ENCODE measurements at regions not wholly inside any gene's neighbourhood (a gene's known extent, or its start where the extent isn't known, plus 50 kb on each side); places are given as distances from the start of the nearest gene placed in this dataset.
"Not testable (repeated sequence)": the region's sequence is repeated elsewhere in the genome, so short reads cannot be mapped to it uniquely, and the experiment has no call there.

DNA sequence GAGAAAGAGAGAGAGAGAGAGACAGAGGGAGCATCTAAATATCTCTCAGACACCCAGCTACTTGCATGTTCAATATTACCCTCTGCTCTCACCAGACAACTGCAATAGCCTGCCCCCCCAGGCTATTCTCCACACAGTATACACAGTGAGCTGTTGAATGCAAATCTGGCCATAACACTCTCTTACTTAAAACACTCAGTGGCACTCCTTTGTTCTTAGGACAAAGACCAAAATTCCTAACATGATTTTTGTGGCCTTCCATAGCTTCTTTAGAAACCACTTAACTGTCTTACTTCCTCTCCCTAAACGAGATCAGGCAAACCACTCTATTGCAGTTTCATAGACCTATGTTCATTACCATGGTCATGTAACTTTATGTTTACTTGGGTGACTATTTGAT lies 903.6 kb upstream of the AUTS2 start:
- FAIRE-seq (no peak), DNase-seq (no peak)
- Histone ChIP-seq H3K27ac (ENCODE audit: low read depth in 1 of 3, low read length in 2 of 3) (no peak overlapping the region), H3K4me3 (ENCODE audit: low read depth in 1 of 3, low read length in 3 of 3) (no peak overlapping the region), H3K36me3 (ENCODE audit: control insufficient read depth in 3 of 3, insufficient read depth in 2 of 3, low read depth in 1 of 3, low read length in 3 of 3) (no peaks in the 10 kb centered on the region), H3K27me3 (ENCODE audit: control insufficient read depth in 3 of 3, insufficient read depth in 3 of 3, low read length in 3 of 3) (no peaks in the 10 kb centered on the region), H3K9me3 (ENCODE audit: control insufficient read depth in 2 of 2, insufficient read depth in 1 of 2, low read depth in 1 of 2, low read length in 1 of 2) (peaks cover 0 to 4% of the 10 kb centered on the region in 2 donors), H3K4me1 (ENCODE audit: control insufficient read depth in 3 of 3, insufficient read depth in 2 of 3, low read depth in 1 of 3, low read length in 2 of 3) (no peaks in the 10 kb centered on the region)
- 44 to 55% (median 55%) methylated on average over 1 of the region's 1 CpG for WGBS, 3 donors

DNA sequence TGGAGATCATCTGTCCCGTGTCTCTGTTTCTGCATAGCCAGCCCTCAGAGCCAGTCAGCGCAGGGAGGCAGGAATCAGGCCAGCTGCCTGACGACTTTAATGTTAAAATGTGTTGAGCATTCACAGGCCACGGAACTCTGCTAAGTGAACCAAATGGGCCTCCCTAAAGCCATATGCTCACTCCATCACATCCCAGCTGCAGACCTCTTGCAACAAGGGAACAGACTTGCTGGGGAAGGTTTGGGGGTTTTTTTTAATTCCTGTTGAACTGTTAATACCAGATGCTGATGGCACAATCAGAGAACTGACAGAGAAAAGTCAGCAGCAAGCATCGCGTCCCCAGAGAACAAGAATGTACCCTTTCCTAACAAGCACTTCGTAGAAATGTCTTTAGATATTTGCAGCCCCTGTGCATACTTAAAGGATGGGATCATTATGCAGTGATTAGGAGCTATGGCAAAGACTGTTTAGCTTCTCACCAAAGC lies 900.4 kb upstream of the AUTS2 start:
- H3K4me3 ChIP-seq (ENCODE audit: low read depth in 1 of 3, low read length in 3 of 3) = no peak overlapping the region

DNA sequence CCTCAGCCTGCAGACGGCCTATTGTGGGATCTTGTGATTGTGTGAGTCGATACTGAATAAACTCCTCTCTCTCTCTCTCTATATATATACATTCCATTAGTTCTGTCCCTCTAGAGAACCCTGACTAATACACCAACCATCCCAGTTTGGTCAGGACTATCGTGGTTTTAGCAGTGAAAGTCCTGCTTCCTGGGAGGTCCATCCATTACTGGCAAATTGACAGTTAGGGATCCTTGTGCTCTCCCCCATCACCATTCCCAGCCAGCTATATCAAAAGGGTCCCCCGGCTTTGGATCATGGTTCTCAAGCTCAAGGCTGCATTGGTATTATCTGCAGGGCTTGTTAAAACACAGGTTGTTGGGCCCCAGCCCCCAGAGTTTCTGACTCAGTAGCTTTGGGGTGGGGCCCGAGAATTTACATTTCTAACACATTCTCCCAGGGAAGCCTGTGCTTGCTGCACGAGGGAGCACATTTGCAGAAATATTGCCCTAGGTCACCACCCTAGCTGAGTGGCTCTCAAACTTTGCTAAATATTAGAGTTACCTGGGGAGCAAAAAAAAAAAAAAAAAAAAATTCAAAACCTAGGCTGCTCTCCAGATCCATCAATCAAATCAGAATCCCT lies 899.1 kb upstream of the AUTS2 start:
- Histone ChIP-seq H3K9me3 (ENCODE audit: control insufficient read depth in 2 of 2, insufficient read depth in 1 of 2, low read depth in 1 of 2, low read length in 1 of 2) (no peaks in the 10 kb centered on the region), H3K36me3 (ENCODE audit: control insufficient read depth in 3 of 3, insufficient read depth in 2 of 3, low read depth in 1 of 3, low read length in 3 of 3) (no peaks in the 10 kb centered on the region), H3K4me3 (ENCODE audit: low read depth in 1 of 3, low read length in 3 of 3) (no peak overlapping the region), H3K4me1 (ENCODE audit: control insufficient read depth in 3 of 3, insufficient read depth in 2 of 3, low read depth in 1 of 3, low read length in 2 of 3) (no peaks in the 10 kb centered on the region), H3K27me3 (ENCODE audit: control insufficient read depth in 3 of 3, insufficient read depth in 3 of 3, low read length in 3 of 3) (no peaks in the 10 kb centered on the region), H3K27ac (ENCODE audit: low read depth in 1 of 3, low read length in 2 of 3) (no peak overlapping the region)
- DNase-seq (no peak), FAIRE-seq (no peak)
- 71 to 80% (median 78%) methylated on average over 6 of the region's 6 CpGs for WGBS, 3 donors

More for the DNA sequence above, 900.4 kb upstream of the AUTS2 start:
- Histone ChIP-seq H3K27ac (ENCODE audit: low read depth in 1 of 3, low read length in 2 of 3) (no peak overlapping the region), H3K27me3 (ENCODE audit: control insufficient read depth in 3 of 3, insufficient read depth in 3 of 3, low read length in 3 of 3) (no peaks in the 10 kb centered on the region), H3K4me1 (ENCODE audit: control insufficient read depth in 3 of 3, insufficient read depth in 2 of 3, low read depth in 1 of 3, low read length in 2 of 3) (no peaks in the 10 kb centered on the region), H3K9me3 (ENCODE audit: control insufficient read depth in 2 of 2, insufficient read depth in 1 of 2, low read depth in 1 of 2, low read length in 1 of 2) (peaks cover 0 to 4% of the 10 kb centered on the region in 2 donors), H3K36me3 (ENCODE audit: control insufficient read depth in 3 of 3, insufficient read depth in 2 of 3, low read depth in 1 of 3, low read length in 3 of 3) (no peaks in the 10 kb centered on the region)
- no peak for FAIRE-seq
- DNase-seq = no peak
- 68 to 86% (median 84%) methylated on average over 7 of the region's 7 CpGs for WGBS, 3 donors

- DNase-seq (no peak), FAIRE-seq (no peak)
- Histone ChIP-seq H3K27ac (ENCODE audit: low read depth in 1 of 3, low read length in 2 of 3) (no peak overlapping the region), H3K9me3 (ENCODE audit: control insufficient read depth in 2 of 2, insufficient read depth in 1 of 2, low read depth in 1 of 2, low read length in 1 of 2) (no peaks in the 10 kb centered on the region), H3K4me3 (ENCODE audit: low read depth in 1 of 3, low read length in 3 of 3) (no peak overlapping the region), H3K36me3 (ENCODE audit: control insufficient read depth in 3 of 3, insufficient read depth in 2 of 3, low read depth in 1 of 3, low read length in 3 of 3) (no peaks in the 10 kb centered on the region), H3K27me3 (ENCODE audit: control insufficient read depth in 3 of 3, insufficient read depth in 3 of 3, low read length in 3 of 3) (no peaks in the 10 kb centered on the region), H3K4me1 (ENCODE audit: control insufficient read depth in 3 of 3, insufficient read depth in 2 of 3, low read depth in 1 of 3, low read length in 2 of 3) (no peaks in the 10 kb centered on the region)
- WGBS, 3 donors = 66 to 75% (median 67%) methylated on average over 3 of the region's 3 CpGs
Observed at GRCh38 chr7:68700414-68700813, 897.9 kb upstream of the AUTS2 start.

DNA sequence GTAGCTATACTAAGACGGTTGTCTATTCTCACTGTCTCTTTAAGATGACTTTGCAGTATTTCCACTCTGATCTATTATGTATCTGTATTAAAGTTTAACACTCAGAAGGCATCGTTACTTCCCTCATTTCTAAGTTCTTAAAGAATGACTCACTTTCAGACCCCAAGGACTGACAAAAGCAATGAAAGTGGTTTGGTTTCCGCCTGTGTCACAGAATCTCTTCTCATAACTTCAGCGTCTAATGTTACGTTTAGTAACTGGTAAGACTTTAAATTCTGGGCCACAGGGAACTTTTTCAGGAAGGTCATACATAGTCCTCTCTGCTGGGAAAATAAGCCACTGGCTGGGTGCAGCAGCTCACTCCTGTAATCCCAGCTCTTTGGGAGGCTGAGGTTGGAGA lies 892.0 kb upstream of the AUTS2 start:
- Histone ChIP-seq H3K9me3 (ENCODE audit: control insufficient read depth in 2 of 2, insufficient read depth in 1 of 2, low read depth in 1 of 2, low read length in 1 of 2) (peaks cover 0 to 4% of the 10 kb centered on the region in 2 donors), H3K4me3 (ENCODE audit: low read depth in 1 of 3, low read length in 3 of 3) (no peak overlapping the region), H3K27ac (ENCODE audit: low read depth in 1 of 3, low read length in 2 of 3) (no peak overlapping the region), H3K27me3 (ENCODE audit: control insufficient read depth in 3 of 3, insufficient read depth in 3 of 3, low read length in 3 of 3) (no peaks in the 10 kb centered on the region), H3K36me3 (ENCODE audit: control insufficient read depth in 3 of 3, insufficient read depth in 2 of 3, low read depth in 1 of 3, low read length in 3 of 3) (no peaks in the 10 kb centered on the region), H3K4me1 (ENCODE audit: control insufficient read depth in 3 of 3, insufficient read depth in 2 of 3, low read depth in 1 of 3, low read length in 2 of 3) (no peaks in the 10 kb centered on the region)
- FAIRE-seq (no peak), DNase-seq (no peak)
- WGBS, 3 donors = 65 to 73% (median 70%) methylated on average over 5 of the region's 5 CpGs

DNA sequence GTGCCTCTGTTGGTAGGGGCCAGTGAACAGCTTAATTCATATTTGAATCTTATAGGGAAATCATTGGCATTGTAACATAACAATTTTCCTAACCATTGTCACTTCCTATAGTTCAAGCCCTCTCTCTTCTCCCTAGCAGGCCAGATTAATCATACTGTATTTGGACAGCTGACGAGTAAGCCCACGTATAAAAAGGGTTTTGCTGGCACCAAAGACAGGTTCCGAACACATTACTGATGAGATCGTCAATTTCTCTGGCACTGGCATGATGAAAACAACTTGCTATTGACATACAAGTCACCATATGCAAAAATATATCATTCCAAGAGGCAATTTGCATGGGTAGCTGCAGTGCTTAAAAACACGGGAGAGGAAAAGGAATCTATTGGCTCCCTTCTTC lies 891.1 kb upstream of the AUTS2 start:
- Histone ChIP-seq H3K9me3 (ENCODE audit: control insufficient read depth in 2 of 2, insufficient read depth in 1 of 2, low read depth in 1 of 2, low read length in 1 of 2) (peaks cover 0 to 4% of the 10 kb centered on the region in 2 donors), H3K36me3 (ENCODE audit: control insufficient read depth in 3 of 3, insufficient read depth in 2 of 3, low read depth in 1 of 3, low read length in 3 of 3) (no peaks in the 10 kb centered on the region), H3K4me1 (ENCODE audit: control insufficient read depth in 3 of 3, insufficient read depth in 2 of 3, low read depth in 1 of 3, low read length in 2 of 3) (no peaks in the 10 kb centered on the region), H3K27me3 (ENCODE audit: control insufficient read depth in 3 of 3, insufficient read depth in 3 of 3, low read length in 3 of 3) (no peaks in the 10 kb centered on the region), H3K4me3 (ENCODE audit: low read depth in 1 of 3, low read length in 3 of 3) (no peak overlapping the region), H3K27ac (ENCODE audit: low read depth in 1 of 3, low read length in 2 of 3) (no peak overlapping the region)
- WGBS, 3 donors = 72 to 83% (median 75%) methylated on average over 5 of the region's 5 CpGs
- no peak for DNase-seq
- no peak for FAIRE-seq

- 77 to 89% (median 85%) methylated on average over 6 of the region's 6 CpGs for WGBS, 3 donors
- Histone ChIP-seq H3K4me1 (ENCODE audit: control insufficient read depth in 3 of 3, insufficient read depth in 2 of 3, low read depth in 1 of 3, low read length in 2 of 3) (no peaks in the 10 kb centered on the region), H3K9me3 (ENCODE audit: control insufficient read depth in 2 of 2, insufficient read depth in 1 of 2, low read depth in 1 of 2, low read length in 1 of 2) (peaks cover 0 to 4% of the 10 kb centered on the region in 2 donors), H3K27me3 (ENCODE audit: control insufficient read depth in 3 of 3, insufficient read depth in 3 of 3, low read length in 3 of 3) (no peaks in the 10 kb centered on the region), H3K4me3 (ENCODE audit: low read depth in 1 of 3, low read length in 3 of 3) (no peak overlapping the region), H3K27ac (ENCODE audit: low read depth in 1 of 3, low read length in 2 of 3) (no peak overlapping the region), H3K36me3 (ENCODE audit: control insufficient read depth in 3 of 3, insufficient read depth in 2 of 3, low read depth in 1 of 3, low read length in 3 of 3) (no peaks in the 10 kb centered on the region)
- FAIRE-seq = no peak
- no peak for DNase-seq
Observed at GRCh38 chr7:68707958-68708357, 890.3 kb upstream of the AUTS2 start.

- no peak overlapping the region for H3K27ac ChIP-seq (ENCODE audit: low read depth in 1 of 3, low read length in 2 of 3)
- no peak for FAIRE-seq
- DNase-seq = no peak
- no peaks in the 10 kb centered on the region for H3K36me3 ChIP-seq (ENCODE audit: control insufficient read depth in 3 of 3, insufficient read depth in 2 of 3, low read depth in 1 of 3, low read length in 3 of 3)
- peaks cover 0 to 4% of the 10 kb centered on the region in 2 donors for H3K9me3 ChIP-seq (ENCODE audit: control insufficient read depth in 2 of 2, insufficient read depth in 1 of 2, low read depth in 1 of 2, low read length in 1 of 2)
- H3K4me3 ChIP-seq (ENCODE audit: low read depth in 1 of 3, low read length in 3 of 3) = no peak overlapping the region
- WGBS, 3 donors = 79 to 89% (median 88%) methylated on average over 7 of the region's 7 CpGs
- no peaks in the 10 kb centered on the region for H3K4me1 ChIP-seq (ENCODE audit: control insufficient read depth in 3 of 3, insufficient read depth in 2 of 3, low read depth in 1 of 3, low read length in 2 of 3)
- no peaks in the 10 kb centered on the region for H3K27me3 ChIP-seq (ENCODE audit: control insufficient read depth in 3 of 3, insufficient read depth in 3 of 3, low read length in 3 of 3)
Observed at GRCh38 chr7:68712956-68713495, 885.2 kb upstream of the AUTS2 start.

DNA sequence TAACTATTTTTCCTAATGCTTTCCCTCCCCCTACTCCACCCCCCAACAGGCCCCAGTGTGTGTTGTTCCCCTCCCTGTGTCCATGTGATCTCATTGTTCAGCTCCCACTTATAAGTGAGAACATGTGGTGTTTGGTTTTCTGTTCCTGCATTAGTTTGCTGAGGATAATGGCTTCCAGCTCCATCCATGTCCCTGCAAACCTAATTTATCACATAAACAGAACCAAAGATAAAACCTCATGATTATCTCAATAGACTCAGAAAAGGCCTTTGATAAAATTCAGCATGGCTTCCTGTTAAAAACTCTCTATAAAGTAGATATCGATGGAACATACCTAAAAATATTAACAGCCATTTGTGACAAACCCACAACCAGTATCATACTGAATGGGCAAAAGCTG lies 884.1 kb upstream of the AUTS2 start:
- not testable (repeated sequence) for FAIRE-seq; H3K4me1 ChIP-seq (ENCODE audit: control insufficient read depth in 3 of 3, insufficient read depth in 2 of 3, low read depth in 1 of 3, low read length in 2 of 3)
- 88 to 92% (median 91%) methylated on average over 1 of the region's 1 CpG for WGBS, 3 donors

More for the DNA sequence above, 884.1 kb upstream of the AUTS2 start:
- H3K36me3 ChIP-seq (ENCODE audit: control insufficient read depth in 3 of 3, insufficient read depth in 2 of 3, low read depth in 1 of 3, low read length in 3 of 3); DNase-seq; H3K9me3 ChIP-seq (ENCODE audit: control insufficient read depth in 2 of 2, insufficient read depth in 1 of 2, low read depth in 1 of 2, low read length in 1 of 2); H3K27me3 ChIP-seq (ENCODE audit: control insufficient read depth in 3 of 3, insufficient read depth in 3 of 3, low read length in 3 of 3); H3K27ac ChIP-seq (ENCODE audit: low read depth in 1 of 3, low read length in 2 of 3); H3K4me3 ChIP-seq (ENCODE audit: low read depth in 1 of 3, low read length in 3 of 3): not testable (repeated sequence)

All from small intestine (tissue), 7 donors.